D721Med (cell line): ENCODE measurements at regions not wholly inside any gene's neighbourhood (a gene's known extent, or its start where the extent isn't known, plus 50 kb on each side); places are given as distances from the start of the nearest gene placed in this dataset.
A peak's percentile ranks its signal among the peaks of the same experiment; 100 is the strongest.
"Not testable (repeated sequence)": the region's sequence is repeated elsewhere in the genome, so short reads cannot be mapped to it uniquely, and the experiment has no call there.

Experiments used
- DNase-seq: peaks from one replicate; pipeline ENCODE4 v3.0.0; 2011; ENCODE audit warnings: low spot score; ENCODE audit not compliant: insufficient read length
- FAIRE-seq: peaks from 2 replicates; lab custom pipeline; 2011; peaks lifted over from hg19 to GRCh38; lab: Jason Lieb, UNC
- CTCF ChIP-seq: IDR thresholded peaks from 2 replicates; pipeline ENCODE4 v1.5.1; 2012; ENCODE audit warnings: mild to moderate bottlenecking, control low read depth; ENCODE audit not compliant: insufficient read depth; ENCODE audit errors: missing control alignments

- peak; percentile 48 for DNase-seq
- no peak for FAIRE-seq
- TF ChIP-seq CTCF: peak; percentile 98
These were observed 628.7 kb downstream of the TYW1 start for GRCh38 chr7:67625257-67625737.

- FAIRE-seq: no peak
- no peak for DNase-seq
These were observed 634.8 kb downstream of the TYW1 start for GRCh38 chr7:67631476-67631875.

GRCh38 chr7:67635271-67635670 lies 638.6 kb downstream of the TYW1 start:
- FAIRE-seq: no peak
- TF ChIP-seq CTCF: no peak
- no peak for DNase-seq

More at GRCh38 chr7:67631476-67631875, 634.8 kb downstream of the TYW1 start:
- TF ChIP-seq CTCF: no peak

- DNase-seq: peak; percentile 54
- FAIRE-seq: peak; percentile 95
- TF ChIP-seq CTCF: no peak
These were observed 639.9 kb downstream of the TYW1 start for GRCh38 chr7:67636348-67637022.

GRCh38 chr7:67637023-67637358 lies 640.4 kb downstream of the TYW1 start:
- no peak for DNase-seq
- FAIRE-seq: no peak
- TF ChIP-seq CTCF: peak; percentile 42

- DNase-seq, FAIRE-seq: not testable (repeated sequence)
These were observed 645.9 kb downstream of the TYW1 start for GRCh38 chr7:67642542-67642941.

GRCh38 chr7:67644151-67644550 lies 647.5 kb downstream of the TYW1 start:
- DNase-seq (no peak), FAIRE-seq (no peak)
- no peak for TF ChIP-seq CTCF
